ENCODE measurements at regions not wholly inside any gene's neighbourhood (a gene's known extent, or its start where the extent isn't known, plus 50 kb on each side); places are given as distances from the start of the nearest gene placed in this dataset.
"Not testable (repeated sequence)": the region's sequence is repeated elsewhere in the genome, so short reads cannot be mapped to it uniquely, and the experiment has no call there.

GRCh38 chr1:120465900-120466299 lies 51.1 kb downstream of the NBPF8 start:
- not testable (repeated sequence) for H3K9ac ChIP-seq; H3K79me2 ChIP-seq; H3K27me3 ChIP-seq (ENCODE audit: control insufficient read depth, insufficient read depth, low read length); H3K4me2 ChIP-seq (ENCODE audit: low read length); H3K27ac ChIP-seq; H3K4me1 ChIP-seq; H3K36me3 ChIP-seq (ENCODE audit: control insufficient read depth, insufficient read depth, low read length); H2AFZ ChIP-seq; H3K9me3 ChIP-seq (ENCODE audit: control insufficient read depth, low read length); H3K4me3 ChIP-seq (ENCODE audit: low read depth, low read length)

- H3K9ac ChIP-seq; H3K9me3 ChIP-seq (ENCODE audit: control insufficient read depth, low read length); H3K4me3 ChIP-seq (ENCODE audit: low read depth, low read length); H3K4me2 ChIP-seq (ENCODE audit: low read length); H3K27ac ChIP-seq; H3K4me1 ChIP-seq; H3K79me2 ChIP-seq; H2AFZ ChIP-seq; H3K27me3 ChIP-seq (ENCODE audit: control insufficient read depth, insufficient read depth, low read length); H3K36me3 ChIP-seq (ENCODE audit: control insufficient read depth, insufficient read depth, low read length): not testable (repeated sequence)
Measured at GRCh38 chr1:120477663-120478062, 62.8 kb downstream of the NBPF8 start.

DNA sequence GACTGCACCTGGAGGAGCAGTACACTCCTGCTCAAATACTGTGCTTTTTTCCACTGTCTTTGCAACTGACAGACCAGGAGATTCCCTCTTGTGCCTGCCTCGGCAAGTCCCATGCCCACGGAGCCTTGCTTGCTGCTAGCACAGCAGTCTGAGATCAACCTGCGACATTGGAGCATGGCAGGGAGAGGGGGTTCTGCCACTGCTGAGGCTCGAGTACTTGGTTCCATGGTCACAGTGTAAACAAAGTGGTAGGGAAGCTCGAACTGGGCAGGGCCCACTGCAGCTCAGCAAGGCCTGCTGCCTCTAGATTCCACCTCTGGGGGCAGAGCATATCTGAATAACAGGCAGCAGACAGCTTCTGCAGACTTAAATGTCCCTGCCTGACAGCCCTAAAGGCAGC lies 63.6 kb downstream of the NBPF8 start:
- not testable (repeated sequence) for H3K79me2 ChIP-seq; H3K36me3 ChIP-seq (ENCODE audit: control insufficient read depth, insufficient read depth, low read length); H3K27ac ChIP-seq

DNA sequence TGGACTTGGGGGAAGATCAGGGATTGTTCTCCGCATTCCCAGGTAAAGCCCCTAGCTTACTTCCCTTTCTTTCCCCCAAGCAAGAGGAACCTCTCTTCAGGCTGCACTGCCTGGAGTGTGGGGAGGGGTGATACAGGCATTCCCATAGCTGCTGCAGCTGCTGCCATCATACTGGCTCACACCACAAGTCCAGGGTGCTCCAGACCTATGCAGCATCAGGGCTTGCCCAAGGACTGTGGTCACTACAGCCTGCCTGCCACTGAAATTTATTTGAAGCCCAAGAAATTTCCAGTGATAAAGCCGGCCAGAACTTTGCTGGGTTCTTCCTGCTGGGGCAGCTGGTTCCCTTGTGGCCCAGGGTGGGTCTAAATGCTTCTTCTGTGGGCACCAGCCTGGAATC lies 72.7 kb downstream of the NBPF8 start:
- H2AFZ ChIP-seq; H3K36me3 ChIP-seq (ENCODE audit: control insufficient read depth, insufficient read depth, low read length); H3K9me3 ChIP-seq (ENCODE audit: control insufficient read depth, low read length); H3K27me3 ChIP-seq (ENCODE audit: control insufficient read depth, insufficient read depth, low read length); H3K79me2 ChIP-seq; H3K4me1 ChIP-seq; H3K9ac ChIP-seq; H3K4me2 ChIP-seq (ENCODE audit: low read length); H3K27ac ChIP-seq; H3K4me3 ChIP-seq (ENCODE audit: low read depth, low read length): not testable (repeated sequence)

More for the DNA sequence above, 63.6 kb downstream of the NBPF8 start:
- not testable (repeated sequence) for H3K4me3 ChIP-seq (ENCODE audit: low read depth, low read length); H3K4me1 ChIP-seq; H2AFZ ChIP-seq; H3K4me2 ChIP-seq (ENCODE audit: low read length); H3K27me3 ChIP-seq (ENCODE audit: control insufficient read depth, insufficient read depth, low read length); H3K9me3 ChIP-seq (ENCODE audit: control insufficient read depth, low read length); H3K9ac ChIP-seq

DNA sequence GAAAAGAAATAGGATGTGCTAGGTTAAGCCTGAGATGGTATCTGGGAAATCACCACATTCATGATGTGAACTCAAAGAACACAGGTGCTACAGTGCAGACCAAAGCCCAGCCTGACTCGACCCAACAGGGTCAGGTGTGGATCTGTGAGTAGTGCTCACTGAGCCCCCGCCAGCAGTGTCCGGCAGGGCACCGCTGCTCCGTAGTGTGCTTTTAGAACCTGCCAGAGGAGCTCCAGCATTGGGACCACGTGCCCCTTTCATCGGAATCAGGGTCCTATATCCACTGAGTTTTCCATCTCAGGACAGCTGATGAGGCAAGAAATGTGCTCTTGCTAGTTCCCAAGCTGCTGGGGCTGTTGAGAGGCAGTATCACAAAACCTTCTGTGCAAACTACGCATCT lies 74.4 kb downstream of the NBPF8 start:
- not testable (repeated sequence) for H3K36me3 ChIP-seq (ENCODE audit: control insufficient read depth, insufficient read depth, low read length); H3K4me1 ChIP-seq; H3K4me3 ChIP-seq (ENCODE audit: low read depth, low read length); H3K9ac ChIP-seq; H3K79me2 ChIP-seq; H3K27me3 ChIP-seq (ENCODE audit: control insufficient read depth, insufficient read depth, low read length); H3K27ac ChIP-seq; H3K9me3 ChIP-seq (ENCODE audit: control insufficient read depth, low read length); H3K4me2 ChIP-seq (ENCODE audit: low read length); H2AFZ ChIP-seq

DNA sequence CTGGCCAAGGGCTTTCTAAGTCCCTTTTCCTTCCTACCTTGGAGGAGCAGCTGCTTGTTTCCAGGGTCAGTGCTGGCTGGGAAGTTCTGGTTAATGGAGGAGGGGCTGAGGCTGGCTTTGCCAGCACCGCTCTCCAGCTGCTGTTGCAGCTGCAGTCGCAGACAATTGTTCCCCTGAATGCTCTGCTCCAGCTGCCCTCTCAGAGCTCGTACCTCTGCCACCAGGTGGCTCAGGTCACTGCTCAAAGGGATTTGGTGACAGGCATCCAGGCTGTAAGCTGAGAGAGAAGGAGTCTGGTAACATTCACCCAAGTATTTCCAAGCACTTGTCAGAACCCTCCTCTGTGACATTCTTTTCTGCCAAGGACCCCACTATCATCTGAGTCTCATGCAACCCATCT lies 82.3 kb downstream of the NBPF8 start:
- H3K4me3 ChIP-seq (ENCODE audit: low read depth, low read length); H3K27ac ChIP-seq; H3K9ac ChIP-seq; H3K4me2 ChIP-seq (ENCODE audit: low read length); H2AFZ ChIP-seq; H3K36me3 ChIP-seq (ENCODE audit: control insufficient read depth, insufficient read depth, low read length); H3K4me1 ChIP-seq; H3K79me2 ChIP-seq; H3K27me3 ChIP-seq (ENCODE audit: control insufficient read depth, insufficient read depth, low read length); H3K9me3 ChIP-seq (ENCODE audit: control insufficient read depth, low read length): not testable (repeated sequence)

DNA sequence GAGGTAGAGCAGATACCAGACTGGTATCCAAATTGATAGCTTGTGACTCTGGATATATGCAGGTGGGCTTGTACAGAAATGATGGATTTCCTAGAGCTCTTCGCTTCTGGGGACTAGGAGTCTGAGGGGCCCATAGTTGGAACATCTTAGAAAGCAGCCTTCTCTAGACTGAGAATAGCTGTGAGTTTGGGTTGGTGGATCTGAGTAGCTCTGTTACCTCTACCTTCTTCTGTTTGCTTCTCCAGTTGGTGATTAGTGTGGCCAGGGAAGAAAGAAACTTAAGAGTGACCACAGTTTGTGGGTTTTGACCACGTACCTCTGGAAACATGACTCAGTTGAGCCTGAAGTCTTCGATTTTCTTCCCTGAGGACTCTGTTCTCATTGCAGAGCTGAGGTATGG lies 88.4 kb downstream of the NBPF8 start:
- H3K79me2 ChIP-seq, result not testable (repeated sequence)

GRCh38 chr1:120506352-120506751 lies 91.5 kb downstream of the NBPF8 start:
- not testable (repeated sequence) for H3K79me2 ChIP-seq; H2AFZ ChIP-seq; H3K36me3 ChIP-seq (ENCODE audit: control insufficient read depth, insufficient read depth, low read length); H3K27me3 ChIP-seq (ENCODE audit: control insufficient read depth, insufficient read depth, low read length); H3K9me3 ChIP-seq (ENCODE audit: control insufficient read depth, low read length); H3K4me1 ChIP-seq; H3K4me2 ChIP-seq (ENCODE audit: low read length); H3K4me3 ChIP-seq (ENCODE audit: low read depth, low read length); H3K27ac ChIP-seq; H3K9ac ChIP-seq

More for the DNA sequence above, 88.4 kb downstream of the NBPF8 start:
- not testable (repeated sequence) for H3K9me3 ChIP-seq (ENCODE audit: control insufficient read depth, low read length); H3K9ac ChIP-seq; H3K27me3 ChIP-seq (ENCODE audit: control insufficient read depth, insufficient read depth, low read length); H3K4me3 ChIP-seq (ENCODE audit: low read depth, low read length); H3K4me1 ChIP-seq; H2AFZ ChIP-seq; H3K27ac ChIP-seq; H3K4me2 ChIP-seq (ENCODE audit: low read length); H3K36me3 ChIP-seq (ENCODE audit: control insufficient read depth, insufficient read depth, low read length)

GRCh38 chr1:120508351-120508750 lies 93.5 kb downstream of the NBPF8 start:
- H3K27ac ChIP-seq; H3K79me2 ChIP-seq; H3K4me2 ChIP-seq (ENCODE audit: low read length); H3K9me3 ChIP-seq (ENCODE audit: control insufficient read depth, low read length); H3K4me1 ChIP-seq; H3K9ac ChIP-seq; H3K4me3 ChIP-seq (ENCODE audit: low read depth, low read length); H2AFZ ChIP-seq; H3K36me3 ChIP-seq (ENCODE audit: control insufficient read depth, insufficient read depth, low read length); H3K27me3 ChIP-seq (ENCODE audit: control insufficient read depth, insufficient read depth, low read length): not testable (repeated sequence)

- H3K4me2 ChIP-seq (ENCODE audit: low read length); H3K27me3 ChIP-seq (ENCODE audit: control insufficient read depth, insufficient read depth, low read length); H3K79me2 ChIP-seq; H3K36me3 ChIP-seq (ENCODE audit: control insufficient read depth, insufficient read depth, low read length); H3K9ac ChIP-seq; H3K4me1 ChIP-seq; H3K27ac ChIP-seq; H3K9me3 ChIP-seq (ENCODE audit: control insufficient read depth, low read length); H2AFZ ChIP-seq; H3K4me3 ChIP-seq (ENCODE audit: low read depth, low read length): not testable (repeated sequence)
Measured at GRCh38 chr1:120509258-120509657, 94.4 kb downstream of the NBPF8 start.

- not testable (repeated sequence) for H3K4me2 ChIP-seq (ENCODE audit: low read length)
Measured at GRCh38 chr1:120513099-120513498, 98.3 kb downstream of the NBPF8 start.

GRCh38 chr1:120513531-120513930 lies 98.7 kb downstream of the NBPF8 start:
- not testable (repeated sequence) for H3K4me2 ChIP-seq (ENCODE audit: low read length); H3K79me2 ChIP-seq; H3K27ac ChIP-seq; H3K4me1 ChIP-seq; H3K36me3 ChIP-seq (ENCODE audit: control insufficient read depth, insufficient read depth, low read length); H3K9ac ChIP-seq; H3K27me3 ChIP-seq (ENCODE audit: control insufficient read depth, insufficient read depth, low read length); H3K4me3 ChIP-seq (ENCODE audit: low read depth, low read length); H3K9me3 ChIP-seq (ENCODE audit: control insufficient read depth, low read length); H2AFZ ChIP-seq

More at GRCh38 chr1:120513099-120513498, 98.3 kb downstream of the NBPF8 start:
- not testable (repeated sequence) for H3K4me3 ChIP-seq (ENCODE audit: low read depth, low read length); H3K9me3 ChIP-seq (ENCODE audit: control insufficient read depth, low read length); H2AFZ ChIP-seq; H3K4me1 ChIP-seq; H3K27me3 ChIP-seq (ENCODE audit: control insufficient read depth, insufficient read depth, low read length); H3K79me2 ChIP-seq; H3K9ac ChIP-seq; H3K36me3 ChIP-seq (ENCODE audit: control insufficient read depth, insufficient read depth, low read length); H3K27ac ChIP-seq

Measured in parathyroid adenoma (tissue), 2 donors.